ENCODE measurements at regions not wholly inside any gene's neighbourhood (a gene's known extent, or its start where the extent isn't known, plus 50 kb on each side); places are given as distances from the start of the nearest gene placed in this dataset.

- H4K20me1 ChIP-seq (ENCODE audit: control insufficient read depth, insufficient read depth): no peaks in the 10 kb centered on the region
- ChIA-PET SMC1A (ENCODE audit: uncharacterized antibody, unreplicated experiment) (interaction anchor here (1.1 kb wide), 1 partner anchor 13 kb away, joined by 3 read pairs; no protein-coding TSS in a partner anchor), POLR2A (no interaction called here), CTCF (interaction anchor here (0.8 kb wide), 1 partner anchor 52 kb away, joined by 3 read pairs; no protein-coding TSS in a partner anchor), RAD21 (ENCODE audit: unreplicated experiment) (no interaction called here)
- intact Hi-C loops (cut with micrococcal nuclease; ENCODE audit: unreplicated experiment): no loop called here
- TF ChIP-seq ZSCAN29 (IDR thresholded peaks at IDR 0.05) (no peak), ZNF592 (IDR thresholded peaks at IDR 0.05) (no peak), FOXM1 (IDR thresholded peaks at IDR 0.05; ENCODE audit: low read depth, low read length) (no peak), YY1 (IDR thresholded peaks at IDR 0.05; ENCODE audit: low read depth, low read length) (no peak), SMARCA5 (IDR thresholded peaks at IDR 0.05) (no peak), NFYA (IDR thresholded peaks at IDR 0.05; ENCODE audit: borderline replicate concordance, low read depth, low read length) (no peak), FOS (IDR thresholded peaks at IDR 0.05; ENCODE audit: borderline replicate concordance, extremely low read depth, insufficient read length) (no peak), NFXL1 (IDR thresholded peaks at IDR 0.05; ENCODE audit: borderline replicate concordance) (no peak), BCL11A (IDR thresholded peaks at IDR 0.05; ENCODE audit: low read depth, low read length) (no peak), JUNB (IDR thresholded peaks at IDR 0.05) (no peak), BRCA1 (IDR thresholded peaks at IDR 0.05; ENCODE audit: low read depth, low read length) (no peak), ATF7 (IDR thresholded peaks at IDR 0.05; ENCODE audit: low read depth) (no peak), BCL3 (IDR thresholded peaks at IDR 0.05; ENCODE audit: borderline replicate concordance, insufficient read depth, low read depth, low read length, poor library complexity, severe bottlenecking) (no peak)
- H3K4me3 ChIP-seq: no peak overlapping the region
- no peak overlapping the region for H3K9ac ChIP-seq (ENCODE audit: control insufficient read depth, insufficient read depth, low read length)
- H3K4me1 ChIP-seq (ENCODE audit: control insufficient read depth, insufficient read depth, low read length): no peaks in the 10 kb centered on the region
- no peak overlapping the region for H3K4me2 ChIP-seq (ENCODE audit: control insufficient read depth, insufficient read depth)
- no peaks in the 10 kb centered on the region for H3K36me3 ChIP-seq (ENCODE audit: control insufficient read depth in 2 of 2, insufficient read depth in 2 of 2, low read length in 1 of 2)
- no peak for ATAC-seq
- in situ Hi-C loops (cut with MboI): no loop called here
- no peaks in the 10 kb centered on the region for H3K27me3 ChIP-seq (replicated peaks in 1 of 2; ENCODE audit: control insufficient read depth in 2 of 2, insufficient read depth in 2 of 2, low read length in 1 of 2)
- no peaks in the 10 kb centered on the region for H3K9me3 ChIP-seq (replicated peaks; ENCODE audit: control insufficient read depth, insufficient read depth, low read length)
- no TSS peak for BruUV-seq (replicated peaks)
- H3K79me2 ChIP-seq (ENCODE audit: control insufficient read depth, insufficient read depth, low read length): no peaks in the 10 kb centered on the region
- FAIRE-seq: no peak
- DNase-seq (ENCODE audit: low read depth, low spot score): no peak
- H3K27ac ChIP-seq (ENCODE audit: control insufficient read depth, insufficient read depth): no peak overlapping the region
- H2AFZ ChIP-seq (ENCODE audit: control insufficient read depth, low read depth, low read length): no peak overlapping the region
Measured at GRCh38 chr3:24981924-24982323, 446.1 kb upstream of the RARB start.

Measured in GM12878 (cell line).